GM23248 (cell line): ENCODE measurements at regions not wholly inside any gene's neighbourhood (a gene's known extent, or its start where the extent isn't known, plus 50 kb on each side); places are given as distances from the start of the nearest gene placed in this dataset.
"Not testable (repeated sequence)": the region's sequence is repeated elsewhere in the genome, so short reads cannot be mapped to it uniquely, and the experiment has no call there.

ENCODE experiments used
- EZH2 ChIP-seq: fragments of 200-600 bp; sonication (generic); IDR thresholded peaks from 2 replicates; pipeline ENCODE4 v1.6.1; 2018; ENCODE audit warnings: antibody characterized with exemption, mild to moderate bottlenecking; ENCODE audit not compliant: insufficient read depth, poor library complexity, severe bottlenecking
- EZH2phosphoT487 ChIP-seq: fragments of 200-600 bp; sonication (generic); IDR thresholded peaks from 2 replicates; pipeline ENCODE4 v1.6.1; 2018; ENCODE audit warnings: antibody characterized with exemption, moderate library complexity, mild to moderate bottlenecking, low read depth; ENCODE audit not compliant: insufficient read depth

DNA sequence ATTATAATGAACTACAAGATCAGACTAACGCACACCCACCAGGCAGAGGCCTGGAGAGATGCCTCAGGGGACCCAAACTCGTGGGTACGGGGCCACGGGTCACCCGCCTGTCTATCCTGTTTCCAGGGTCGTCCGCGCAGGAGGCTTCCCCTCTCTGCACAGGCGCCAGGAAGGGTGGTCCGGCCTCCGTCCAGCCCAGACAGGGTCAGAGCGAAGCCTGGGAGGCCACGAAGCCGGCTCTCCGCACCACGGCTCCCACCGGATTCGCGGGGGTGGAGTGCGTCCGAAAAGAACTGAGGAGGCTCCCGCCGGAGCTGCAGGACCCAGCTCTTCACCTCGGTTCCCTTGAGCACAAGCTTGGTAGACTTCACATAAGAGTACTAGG lies 1425.9 kb downstream of the FOXD4L5 start:
- not testable (repeated sequence) for TF ChIP-seq EZH2phosphoT487, EZH2
